CD14-positive monocyte (primary cell): ENCODE measurements at regions not wholly inside any gene's neighbourhood (a gene's known extent, or its start where the extent isn't known, plus 50 kb on each side); places are given as distances from the start of the nearest gene placed in this dataset.

Experiments
- DNase-seq, 3 donors: peaks; one replicate each; pipeline ENCODE4 v3.0.0-alpha.2; 2011 to 2022
- H2AFZ ChIP-seq: 2 replicates; pipeline ENCODE4 v1.6.0; 2012; ENCODE audit warnings: mild to moderate bottlenecking, low read depth, low read length, inconsistent platforms; ENCODE audit not compliant: insufficient read depth, poor library complexity, severe bottlenecking
- H3K27ac ChIP-seq, 2 donors: 1 replicate in 1 of 2; 2 replicates in 1 of 2; pipeline ENCODE4 v1.5.1; 2012 to 2013; ENCODE audit warnings: low read length in 2 of 2, control low read depth in 1 of 2, inconsistent platforms in 1 of 2, low read depth in 1 of 2, mild to moderate bottlenecking in 1 of 2
- H3K27me3 ChIP-seq, 2 donors: one replicate each; pipeline versions ENCODE4 v1.6.0 to v1.6.1; 2011 to 2013; ENCODE audit warnings: low read length in 2 of 2; ENCODE audit not compliant: control insufficient read depth in 2 of 2, insufficient read depth in 2 of 2
- H3K36me3 ChIP-seq, 2 donors: replicated peaks in 1 of 2; 1 replicate in 1 of 2; 2 replicates in 1 of 2; pipeline versions ENCODE4 v1.5.1 to v1.6.1; 2012 to 2013; ENCODE audit warnings: low read length in 2 of 2, control low read depth in 1 of 2, inconsistent platforms in 1 of 2, mild to moderate bottlenecking in 1 of 2; ENCODE audit not compliant: insufficient read depth in 2 of 2, control insufficient read depth in 1 of 2
- H3K4me1 ChIP-seq, 2 donors: 1 replicate in 1 of 2; 2 replicates in 1 of 2; pipeline versions ENCODE4 v1.5.1 to v1.6.1; 2012 to 2013; ENCODE audit warnings: low read length in 2 of 2, control low read depth in 1 of 2, inconsistent platforms in 1 of 2, mild to moderate bottlenecking in 1 of 2, moderate library complexity in 1 of 2; ENCODE audit not compliant: insufficient read depth in 2 of 2, control insufficient read depth in 1 of 2
- H3K4me2 ChIP-seq: replicated peaks from 2 replicates; pipeline ENCODE3; 2012; ENCODE audit warnings: low read length, moderate library complexity, mild to moderate bottlenecking; ENCODE audit not compliant: poor library complexity, severe bottlenecking; ENCODE audit errors: extremely low read depth
- H3K4me3 ChIP-seq, 3 experiments: fragments of 200-600 bp in 1 of 3; sonication (generic) in 1 of 3; replicated peaks in 1 of 3; 1 replicate in 2 of 3; 2 replicates in 1 of 3; pipeline ENCODE4 v1.5.1; 2011 to 2013; ENCODE audit warnings: low read length in 3 of 3, mild to moderate bottlenecking in 3 of 3, control low read depth in 2 of 3, low read depth in 2 of 3, inconsistent platforms in 1 of 3, moderate library complexity in 1 of 3
- H3K79me2 ChIP-seq: 2 replicates; pipeline ENCODE4 v1.6.0; 2012; ENCODE audit warnings: mild to moderate bottlenecking, control low read depth, inconsistent platforms, low read length, moderate library complexity; ENCODE audit not compliant: insufficient read depth
- H3K9ac ChIP-seq: 2 replicates; pipeline ENCODE4 v1.6.0; 2017; ENCODE audit warnings: low read length, mild to moderate bottlenecking; ENCODE audit not compliant: insufficient read depth, poor library complexity, severe bottlenecking
- H3K9me3 ChIP-seq, 2 donors: replicated peaks in 1 of 2; 1 replicate in 1 of 2; 2 replicates in 1 of 2; pipeline versions ENCODE4 v1.5.1 to v1.6.1; 2012 to 2013; ENCODE audit warnings: low read length in 2 of 2, control low read depth in 1 of 2; ENCODE audit not compliant: control insufficient read depth in 1 of 2, insufficient read depth in 1 of 2
- H4K20me1 ChIP-seq: 2 replicates; pipeline ENCODE4 v1.6.0; 2012; ENCODE audit warnings: mild to moderate bottlenecking, low read length, control low read depth, moderate library complexity; ENCODE audit not compliant: insufficient read depth
- H3K27ac Mint-ChIP-seq, 7 donors: one replicate each; pipeline ENCODE4 v1.8.0; 2020; ENCODE audit warnings: mild to moderate bottlenecking in 7 of 7, mixed read lengths in 7 of 7, moderate library complexity in 6 of 7, inconsistent platforms in 2 of 7
- H3K27me3 Mint-ChIP-seq, 3 donors: one replicate each; pipeline ENCODE4 v1.8.0; 2021 to 2022; ENCODE audit warnings: low read depth in 3 of 3, mild to moderate bottlenecking in 3 of 3, mixed read lengths in 3 of 3, moderate library complexity in 3 of 3, inconsistent platforms in 1 of 3
- H3K36me3 Mint-ChIP-seq, 2 donors: one replicate each; pipeline ENCODE4 v1.8.0; 2020; ENCODE audit warnings: mixed read lengths in 2 of 2, inconsistent platforms in 1 of 2, mild to moderate bottlenecking in 1 of 2
- H3K4me1 Mint-ChIP-seq: one replicate; pipeline ENCODE4 v1.8.0; 2020; ENCODE audit warnings: mild to moderate bottlenecking, mixed read lengths
- H3K4me3 Mint-ChIP-seq, 2 donors: one replicate each; pipeline ENCODE4 v1.8.0; 2020; ENCODE audit warnings: mild to moderate bottlenecking in 2 of 2, mixed read lengths in 2 of 2, moderate library complexity in 1 of 2
- H3K9me3 Mint-ChIP-seq, 7 donors: one replicate each; pipeline ENCODE4 v1.8.0; 2020 to 2022; ENCODE audit warnings: mixed read lengths in 7 of 7, mild to moderate bottlenecking in 6 of 7, moderate library complexity in 6 of 7, inconsistent platforms in 2 of 7
- WGBS: methylation state at CpG from one replicate; pipeline ENCODE4 v1.1.5; 2013; ENCODE audit warnings: missing lambda C conversion rate; ENCODE audit not compliant: insufficient coverage; 5-methylcytosine and 5-hydroxymethylcytosine counted together
- intact Hi-C, 2 donors: fragments of 100-400 bp; cut with micrococcal nuclease; formaldehyde crosslinking; loops; one replicate each; pipeline versions ENCODE4 v1.15.0 to v1.15.1; 2023
- TF ChIP-seq, protein P1 (sequence below): fragments of 200-600 bp; IDR thresholded peaks from one replicate; pipeline ENCODE4 v1.8.0; 2022; ENCODE audit warnings: antibody characterized with exemption, mild to moderate bottlenecking

DNA sequence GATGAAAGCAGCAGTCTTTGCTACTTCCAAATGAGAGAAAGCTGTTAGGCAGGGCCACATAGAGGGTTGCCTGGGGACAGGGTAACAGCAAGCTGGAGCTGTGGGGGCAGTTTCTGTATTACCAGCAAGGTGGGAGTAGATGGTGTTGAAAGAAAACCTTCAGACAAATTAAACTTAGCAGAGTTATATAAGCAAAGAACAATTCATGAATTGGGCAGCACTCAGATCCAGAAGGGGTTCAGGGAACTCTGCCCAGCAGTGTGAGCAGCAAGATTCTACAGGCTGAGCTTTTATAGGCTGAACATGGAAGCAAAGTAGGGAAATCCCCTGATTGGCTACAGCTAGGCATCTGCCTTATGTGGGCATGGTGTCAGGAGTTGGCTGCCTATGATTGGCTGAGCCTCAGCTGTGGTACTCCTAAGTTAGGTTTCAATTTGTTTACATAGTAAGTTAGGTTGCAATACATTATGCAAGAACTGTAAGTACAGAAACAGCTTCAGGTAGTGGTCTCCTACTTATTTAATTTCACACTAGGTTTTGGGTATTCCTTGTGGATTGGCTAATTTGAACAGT lies 64.1 kb upstream of the TMPRSS2 start:
- no peaks in the 10 kb centered on the region for H3K36me3 Mint-ChIP-seq
- Histone ChIP-seq H3K9me3 (peaks cover 6 to 10% of the 10 kb centered on the region in 2 donors), H3K9ac (no peak overlapping the region), H3K4me1 (no peaks in the 10 kb centered on the region), H3K4me3 (no peak overlapping the region), H3K27ac (no peak overlapping the region), H3K79me2 (no peaks in the 10 kb centered on the region), H3K36me3 (no peaks in the 10 kb centered on the region), H2AFZ (no peak overlapping the region), H3K4me2 (no peak overlapping the region), H3K27me3 (peaks cover 0 to 2% of the 10 kb centered on the region in 2 donors), H4K20me1 (no peaks in the 10 kb centered on the region)
- TF ChIP-seq, protein P1, sequence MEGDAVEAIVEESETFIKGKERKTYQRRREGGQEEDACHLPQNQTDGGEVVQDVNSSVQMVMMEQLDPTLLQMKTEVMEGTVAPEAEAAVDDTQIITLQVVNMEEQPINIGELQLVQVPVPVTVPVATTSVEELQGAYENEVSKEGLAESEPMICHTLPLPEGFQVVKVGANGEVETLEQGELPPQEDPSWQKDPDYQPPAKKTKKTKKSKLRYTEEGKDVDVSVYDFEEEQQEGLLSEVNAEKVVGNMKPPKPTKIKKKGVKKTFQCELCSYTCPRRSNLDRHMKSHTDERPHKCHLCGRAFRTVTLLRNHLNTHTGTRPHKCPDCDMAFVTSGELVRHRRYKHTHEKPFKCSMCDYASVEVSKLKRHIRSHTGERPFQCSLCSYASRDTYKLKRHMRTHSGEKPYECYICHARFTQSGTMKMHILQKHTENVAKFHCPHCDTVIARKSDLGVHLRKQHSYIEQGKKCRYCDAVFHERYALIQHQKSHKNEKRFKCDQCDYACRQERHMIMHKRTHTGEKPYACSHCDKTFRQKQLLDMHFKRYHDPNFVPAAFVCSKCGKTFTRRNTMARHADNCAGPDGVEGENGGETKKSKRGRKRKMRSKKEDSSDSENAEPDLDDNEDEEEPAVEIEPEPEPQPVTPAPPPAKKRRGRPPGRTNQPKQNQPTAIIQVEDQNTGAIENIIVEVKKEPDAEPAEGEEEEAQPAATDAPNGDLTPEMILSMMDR: no peak
- H3K9me3 Mint-ChIP-seq: peaks cover 1 to 18% (median 8%) of the 10 kb centered on the region in 7 donors
- intact Hi-C loops: no loop called here
- H3K4me3 Mint-ChIP-seq: no peak overlapping the region
- H3K4me1 Mint-ChIP-seq: peaks cover 2% of the 10 kb centered on the region
- no peak for DNase-seq
- H3K27ac Mint-ChIP-seq: no peak overlapping the region
- H3K27me3 Mint-ChIP-seq: peaks cover 0 to 6% (median 3%) of the 10 kb centered on the region in 3 donors

DNA sequence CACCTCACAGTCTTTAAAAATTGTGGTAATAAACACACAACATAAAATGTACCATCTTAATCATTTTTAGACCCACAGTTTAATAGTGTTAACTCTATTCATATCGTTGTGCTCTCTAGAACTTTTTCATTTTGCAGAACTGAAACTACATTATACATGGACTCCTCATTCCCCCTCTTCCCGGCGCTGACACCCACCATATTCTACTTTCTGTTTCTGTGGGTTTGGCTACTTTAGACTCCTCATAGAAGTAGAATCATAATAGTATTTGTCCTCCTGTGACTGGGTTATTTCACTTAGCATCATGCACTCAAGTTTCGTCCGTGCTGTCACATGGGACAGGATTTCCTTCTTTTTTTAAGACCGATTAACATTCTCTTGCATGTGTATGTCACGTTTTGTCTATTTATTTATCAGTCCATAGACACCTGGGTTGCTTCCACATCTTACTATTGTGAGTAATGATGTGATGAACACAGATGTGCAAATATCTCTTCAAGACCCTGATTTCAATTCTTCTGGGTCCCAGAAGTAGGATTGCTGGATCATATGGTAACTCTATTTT lies 62.9 kb upstream of the TMPRSS2 start:
- H2AFZ ChIP-seq: no peak overlapping the region
- no peak for DNase-seq
- no peak overlapping the region for H3K4me2 ChIP-seq
- peaks cover 6 to 10% of the 10 kb centered on the region in 2 donors for H3K9me3 ChIP-seq
- Mint-ChIP-seq H3K36me3 (no peaks in the 10 kb centered on the region), H3K27me3 (peaks cover 0 to 6% (median 4%) of the 10 kb centered on the region in 3 donors), H3K27ac (no peak overlapping the region), H3K9me3 (peaks cover 1 to 15% (median 8%) of the 10 kb centered on the region in 7 donors), H3K4me3 (no peak overlapping the region), H3K4me1 (peaks cover 2% of the 10 kb centered on the region)
- no peaks in the 10 kb centered on the region for H3K79me2 ChIP-seq
- H3K27me3 ChIP-seq: peaks cover 0 to 2% of the 10 kb centered on the region in 2 donors
- H3K4me1 ChIP-seq: no peaks in the 10 kb centered on the region
- TF ChIP-seq, protein P1: no peak
- WGBS: 87% methylated on average over 3 of the region's 7 CpGs
- H3K4me3 ChIP-seq: no peak overlapping the region
- no peak overlapping the region for H3K9ac ChIP-seq
- intact Hi-C loops: no loop called here
- no peaks in the 10 kb centered on the region for H3K36me3 ChIP-seq
- no peaks in the 10 kb centered on the region for H4K20me1 ChIP-seq
- H3K27ac ChIP-seq: no peak overlapping the region
